Neural progenitor cell (in vitro differentiated cells): ENCODE measurements at regions not wholly inside any gene's neighbourhood (a gene's known extent, or its start where the extent isn't known, plus 50 kb on each side); places are given as distances from the start of the nearest gene placed in this dataset.
"Not testable (repeated sequence)": the region's sequence is repeated elsewhere in the genome, so short reads cannot be mapped to it uniquely, and the experiment has no call there.

Experiments
- EZH2phosphoT487 ChIP-seq: fragments of 200-600 bp; sonication (generic); IDR thresholded peaks from 2 replicates; pipeline ENCODE4 v1.6.1; 2017; ENCODE audit warnings: antibody characterized with exemption
- TF ChIP-seq, protein P1 (sequence below): fragments of 200-600 bp; sonication (generic); IDR thresholded peaks from 2 replicates; pipeline ENCODE4 v1.5.1; 2017; ENCODE audit warnings: antibody characterized with exemption, mild to moderate bottlenecking

DNA sequence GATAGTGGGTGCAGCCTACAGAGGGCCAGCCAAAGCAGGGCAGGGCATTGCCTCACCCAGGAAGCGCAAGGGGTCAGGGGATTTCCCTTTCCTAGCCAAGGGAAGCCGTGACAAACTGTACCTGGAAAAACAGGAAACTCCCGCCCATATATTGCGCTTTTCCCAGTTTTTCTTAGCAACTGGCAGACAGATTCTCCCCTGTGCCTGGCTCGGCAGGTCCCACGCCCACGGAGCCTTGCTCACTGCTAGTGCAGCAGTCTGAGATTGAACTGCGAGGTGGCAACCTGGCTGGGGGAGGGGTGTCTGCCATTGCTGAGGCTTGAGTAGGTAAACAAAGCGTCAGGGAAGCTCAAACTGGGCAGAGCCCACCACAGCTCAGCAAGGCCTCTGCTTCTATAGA lies 212.4 kb downstream of the SDHAF3 start:
- TF ChIP-seq, protein P1, sequence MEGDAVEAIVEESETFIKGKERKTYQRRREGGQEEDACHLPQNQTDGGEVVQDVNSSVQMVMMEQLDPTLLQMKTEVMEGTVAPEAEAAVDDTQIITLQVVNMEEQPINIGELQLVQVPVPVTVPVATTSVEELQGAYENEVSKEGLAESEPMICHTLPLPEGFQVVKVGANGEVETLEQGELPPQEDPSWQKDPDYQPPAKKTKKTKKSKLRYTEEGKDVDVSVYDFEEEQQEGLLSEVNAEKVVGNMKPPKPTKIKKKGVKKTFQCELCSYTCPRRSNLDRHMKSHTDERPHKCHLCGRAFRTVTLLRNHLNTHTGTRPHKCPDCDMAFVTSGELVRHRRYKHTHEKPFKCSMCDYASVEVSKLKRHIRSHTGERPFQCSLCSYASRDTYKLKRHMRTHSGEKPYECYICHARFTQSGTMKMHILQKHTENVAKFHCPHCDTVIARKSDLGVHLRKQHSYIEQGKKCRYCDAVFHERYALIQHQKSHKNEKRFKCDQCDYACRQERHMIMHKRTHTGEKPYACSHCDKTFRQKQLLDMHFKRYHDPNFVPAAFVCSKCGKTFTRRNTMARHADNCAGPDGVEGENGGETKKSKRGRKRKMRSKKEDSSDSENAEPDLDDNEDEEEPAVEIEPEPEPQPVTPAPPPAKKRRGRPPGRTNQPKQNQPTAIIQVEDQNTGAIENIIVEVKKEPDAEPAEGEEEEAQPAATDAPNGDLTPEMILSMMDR = not testable (repeated sequence)
- not testable (repeated sequence) for TF ChIP-seq EZH2phosphoT487
